H9 (cell line): ENCODE measurements at regions not wholly inside any gene's neighbourhood (a gene's known extent, or its start where the extent isn't known, plus 50 kb on each side); places are given as distances from the start of the nearest gene placed in this dataset.

Experiments
- DNase-seq: peaks from one replicate; pipeline ENCODE4 v3.0.0-alpha.2; 2017
- H2AFZ ChIP-seq: one replicate; pipeline ENCODE4 v1.6.1; 2013; ENCODE audit warnings: mild to moderate bottlenecking, low read length, control low read depth, moderate library complexity
- H2AK5ac ChIP-seq: 2 replicates; pipeline ENCODE4 v1.6.1; 2013; ENCODE audit warnings: low read length, control low read depth, mixed read lengths; ENCODE audit not compliant: insufficient read length
- H2BK120ac ChIP-seq: one replicate; pipeline ENCODE4 v1.6.1; 2013; ENCODE audit warnings: low read depth, mild to moderate bottlenecking, low read length, control low read depth, inconsistent platforms; ENCODE audit not compliant: poor library complexity, severe bottlenecking
- H2BK12ac ChIP-seq: 2 replicates; pipeline ENCODE4 v1.6.1; 2013; ENCODE audit warnings: low read length, control low read depth, mixed read lengths, low read depth; ENCODE audit not compliant: insufficient read length
- H2BK15ac ChIP-seq: 2 replicates; pipeline ENCODE4 v1.6.1; 2013; ENCODE audit warnings: low read depth, low read length, control low read depth
- H2BK20ac ChIP-seq: one replicate; pipeline ENCODE4 v1.6.1; 2013; ENCODE audit warnings: low read depth, mild to moderate bottlenecking, low read length, control low read depth, inconsistent platforms; ENCODE audit not compliant: poor library complexity, severe bottlenecking
- H2BK5ac ChIP-seq: 2 replicates; pipeline ENCODE4 v1.6.1; 2013; ENCODE audit warnings: low read length, control low read depth, mixed read lengths; ENCODE audit not compliant: insufficient read length
- H3K14ac ChIP-seq: 2 replicates; pipeline ENCODE4 v1.6.1; 2013; ENCODE audit warnings: low read length, control low read depth; ENCODE audit not compliant: insufficient read depth
- H3K18ac ChIP-seq: 2 replicates; pipeline ENCODE4 v1.6.1; 2013; ENCODE audit warnings: low read depth, mild to moderate bottlenecking, mixed read lengths, low read length, control low read depth; ENCODE audit not compliant: insufficient read length
- H3K23ac ChIP-seq: 2 replicates; pipeline ENCODE4 v1.6.1; 2013; ENCODE audit warnings: low read length, control low read depth, mixed read lengths, low read depth; ENCODE audit not compliant: insufficient read length
- H3K23me2 ChIP-seq: 2 replicates; pipeline ENCODE4 v1.6.1; 2013; ENCODE audit warnings: low read depth, mild to moderate bottlenecking, mixed read lengths, low read length, control low read depth; ENCODE audit not compliant: insufficient read length, poor library complexity, severe bottlenecking
- H3K27ac ChIP-seq: 2 replicates; pipeline ENCODE4 v1.5.1; 2013; ENCODE audit warnings: low read length, control low read depth, mixed read lengths, low read depth; ENCODE audit not compliant: insufficient read length
- H3K27me3 ChIP-seq: 2 replicates; pipeline ENCODE4 v1.6.1; 2013; ENCODE audit warnings: low read length, control low read depth, inconsistent platforms; ENCODE audit not compliant: insufficient read depth
- H3K4ac ChIP-seq: 2 replicates; pipeline ENCODE4 v1.6.1; 2013; ENCODE audit warnings: low read depth, mild to moderate bottlenecking, control low read depth, inconsistent platforms, low read length, moderate library complexity
- H3K4me1 ChIP-seq: 2 replicates; pipeline ENCODE4 v1.6.1; 2013; ENCODE audit warnings: low read length, control low read depth, inconsistent platforms; ENCODE audit not compliant: insufficient read depth
- H3K4me2 ChIP-seq: 2 replicates; pipeline ENCODE4 v1.6.1; 2013; ENCODE audit warnings: low read length, control low read depth, mixed read lengths; ENCODE audit not compliant: insufficient read length, insufficient read depth
- H3K56ac ChIP-seq: 2 replicates; pipeline ENCODE4 v1.6.1; 2013; ENCODE audit warnings: low read depth, mild to moderate bottlenecking, mixed read lengths, low read length, control low read depth; ENCODE audit not compliant: insufficient read length
- H3K79me1 ChIP-seq: 2 replicates; pipeline ENCODE4 v1.6.1; 2013; ENCODE audit warnings: low read depth, mild to moderate bottlenecking, moderate library complexity, low read length, control low read depth, inconsistent platforms; ENCODE audit not compliant: insufficient read depth, poor library complexity, severe bottlenecking
- H3K79me2 ChIP-seq: 2 replicates; pipeline ENCODE4 v1.6.1; 2013; ENCODE audit warnings: low read length, control low read depth, inconsistent platforms; ENCODE audit not compliant: insufficient read depth
- H3K9ac ChIP-seq: 2 replicates; pipeline ENCODE4 v1.6.1; 2013; ENCODE audit warnings: low read length, control low read depth, mixed read lengths; ENCODE audit not compliant: insufficient read length; ENCODE audit errors: extremely low read depth
- H3K9me3 ChIP-seq: one replicate; pipeline ENCODE4 v1.6.1; 2013; ENCODE audit warnings: low read depth, low read length, inconsistent platforms; ENCODE audit not compliant: control insufficient read depth
- H3T11ph ChIP-seq: one replicate; pipeline ENCODE4 v1.6.1; 2013; ENCODE audit warnings: mild to moderate bottlenecking, low read length, control low read depth, inconsistent platforms
- H4K20me1 ChIP-seq: one replicate; pipeline ENCODE4 v1.6.1; 2013; ENCODE audit not compliant: control insufficient read depth, insufficient read length, insufficient read depth
- H4K5ac ChIP-seq: 2 replicates; pipeline ENCODE4 v1.6.1; 2013; ENCODE audit warnings: low read depth, mild to moderate bottlenecking, mixed read lengths, low read length, control low read depth; ENCODE audit not compliant: insufficient read length
- H4K8ac ChIP-seq: replicated peaks from 2 replicates; pipeline ENCODE4 v1.6.1; 2013; ENCODE audit warnings: low read length, control low read depth, mixed read lengths, low read depth; ENCODE audit not compliant: insufficient read length
- H4K91ac ChIP-seq: 2 replicates; pipeline ENCODE4 v1.6.1; 2013; ENCODE audit warnings: low read depth, mild to moderate bottlenecking, moderate library complexity, mixed read lengths, low read length, control low read depth; ENCODE audit not compliant: insufficient read length
- H3K27ac Mint-ChIP-seq, 3 experiments: 2 replicates in 2 of 3; 3 replicates in 1 of 3; pipeline ENCODE4 v1.8.0; 2020 to 2021; ENCODE audit warnings: mixed read lengths in 3 of 3, mild to moderate bottlenecking in 1 of 3, moderate library complexity in 1 of 3
- H3K27me3 Mint-ChIP-seq: 2 replicates; pipeline ENCODE4 v1.8.0; 2021; ENCODE audit warnings: low read depth, mild to moderate bottlenecking, moderate library complexity, mixed read lengths
- H3K36me3 Mint-ChIP-seq, 3 experiments: 2 replicates in 2 of 3; 3 replicates in 1 of 3; pipeline ENCODE4 v1.8.0; 2020 to 2021; ENCODE audit warnings: low read depth in 3 of 3, mixed read lengths in 3 of 3; ENCODE audit not compliant: insufficient read depth in 1 of 3
- H3K4me1 Mint-ChIP-seq, 2 experiments: 2 replicates each; pipeline ENCODE4 v1.8.0; 2020; ENCODE audit warnings: mixed read lengths in 2 of 2
- H3K4me3 Mint-ChIP-seq, 2 experiments: 2 replicates in 1 of 2; 3 replicates in 1 of 2; pipeline ENCODE4 v1.8.0; 2020 to 2021; ENCODE audit warnings: mild to moderate bottlenecking in 2 of 2, mixed read lengths in 2 of 2, moderate library complexity in 1 of 2
- H3K9me3 Mint-ChIP-seq, 2 experiments: 2 replicates in 1 of 2; 3 replicates in 1 of 2; pipeline ENCODE4 v1.8.0; 2020; ENCODE audit warnings: mild to moderate bottlenecking in 2 of 2, mixed read lengths in 2 of 2, moderate library complexity in 1 of 2
- WGBS: extraction: QIAGEN DNeasy Blood & Tissue Kit; methylation state at CpG from one replicate; pipeline ENCODE4 v1.1.7; 2013; ENCODE audit warnings: missing lambda C conversion rate, low lambda C conversion rate, mixed read lengths; ENCODE audit not compliant: insufficient read length; ENCODE audit errors: extremely low coverage; 5-methylcytosine and 5-hydroxymethylcytosine counted together
- TF ChIP-seq, protein P1 (sequence below): fragments of 200-600 bp; sonication (generic); conservative IDR thresholded peaks from 3 replicates; pipeline ENCODE4 v1.8.0; 2021; ENCODE audit warnings: antibody characterized with exemption, mild to moderate bottlenecking

DNA sequence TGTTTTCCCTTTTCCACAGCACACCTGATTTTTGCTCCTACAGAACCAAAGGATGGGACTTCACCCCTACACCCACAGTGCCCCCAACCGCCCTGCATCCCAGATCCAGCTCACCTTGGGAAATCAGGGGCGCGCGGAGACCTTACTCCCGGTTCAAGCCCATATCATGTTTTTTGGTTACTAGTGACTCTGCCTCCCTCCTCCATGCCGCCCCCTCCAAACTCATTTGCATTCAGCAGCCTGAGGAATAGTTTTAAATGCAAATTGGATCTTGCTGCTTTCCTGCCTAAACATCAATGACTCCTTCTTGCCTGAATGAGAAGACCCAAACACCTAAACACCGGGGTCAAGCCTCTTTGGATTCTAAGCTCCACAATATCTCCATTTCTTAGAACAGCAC lies 331.8 kb downstream of the TMEM114 start:
- Histone ChIP-seq H4K91ac (no peak overlapping the region), H3K27ac (no peak overlapping the region), H2BK120ac (no peak overlapping the region), H2BK20ac (no peak overlapping the region), H3K9ac (no peak overlapping the region), H4K5ac (no peak overlapping the region), H3T11ph (no peak overlapping the region), H2BK12ac (no peak overlapping the region), H3K4me2 (no peak overlapping the region), H2AFZ (no peak overlapping the region), H2AK5ac (no peak overlapping the region), H3K27me3 (no peaks in the 10 kb centered on the region), H3K23ac (no peak overlapping the region), H3K18ac (no peak overlapping the region), H3K4me1 (no peaks in the 10 kb centered on the region; the same call in 1 of the 2 replicates), H3K79me1 (no peaks in the 10 kb centered on the region), H3K9me3 (no peaks in the 10 kb centered on the region), H3K79me2 (no peaks in the 10 kb centered on the region), H2BK5ac (no peak overlapping the region), H3K4ac (no peak overlapping the region), H4K8ac (no peak overlapping the region), H4K20me1 (no peaks in the 10 kb centered on the region), H3K56ac (no peak overlapping the region), H2BK15ac (no peak overlapping the region), H3K14ac (no peak overlapping the region), H3K23me2 (no peaks in the 10 kb centered on the region)
- TF ChIP-seq, protein P1, sequence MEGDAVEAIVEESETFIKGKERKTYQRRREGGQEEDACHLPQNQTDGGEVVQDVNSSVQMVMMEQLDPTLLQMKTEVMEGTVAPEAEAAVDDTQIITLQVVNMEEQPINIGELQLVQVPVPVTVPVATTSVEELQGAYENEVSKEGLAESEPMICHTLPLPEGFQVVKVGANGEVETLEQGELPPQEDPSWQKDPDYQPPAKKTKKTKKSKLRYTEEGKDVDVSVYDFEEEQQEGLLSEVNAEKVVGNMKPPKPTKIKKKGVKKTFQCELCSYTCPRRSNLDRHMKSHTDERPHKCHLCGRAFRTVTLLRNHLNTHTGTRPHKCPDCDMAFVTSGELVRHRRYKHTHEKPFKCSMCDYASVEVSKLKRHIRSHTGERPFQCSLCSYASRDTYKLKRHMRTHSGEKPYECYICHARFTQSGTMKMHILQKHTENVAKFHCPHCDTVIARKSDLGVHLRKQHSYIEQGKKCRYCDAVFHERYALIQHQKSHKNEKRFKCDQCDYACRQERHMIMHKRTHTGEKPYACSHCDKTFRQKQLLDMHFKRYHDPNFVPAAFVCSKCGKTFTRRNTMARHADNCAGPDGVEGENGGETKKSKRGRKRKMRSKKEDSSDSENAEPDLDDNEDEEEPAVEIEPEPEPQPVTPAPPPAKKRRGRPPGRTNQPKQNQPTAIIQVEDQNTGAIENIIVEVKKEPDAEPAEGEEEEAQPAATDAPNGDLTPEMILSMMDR, result no peak
- H3K36me3 Mint-ChIP-seq, result no peaks in the 10 kb centered on the region
- no CpG with 5 or more reads among the region's 7 CpGs for WGBS
- H3K9me3 Mint-ChIP-seq, result no peaks in the 10 kb centered on the region
- peak overlapping the region in 1 of 3 experiments; percentile 6; a peak in 3 of 7 replicates for H3K27ac Mint-ChIP-seq
- peak; percentile 28 for DNase-seq
- peaks cover 6% of the 10 kb centered on the region for H3K27me3 Mint-ChIP-seq
- H3K4me3 Mint-ChIP-seq, result peak overlapping the region; percentile 21 to 37; a peak in 3 of 5 replicates
- peaks cover 24 to 25% of the 10 kb centered on the region in 2 experiments for H3K4me1 Mint-ChIP-seq
